CD4-positive, alpha-beta memory T cell (primary cell): ENCODE measurements at regions not wholly inside any gene's neighbourhood (a gene's known extent, or its start where the extent isn't known, plus 50 kb on each side); places are given as distances from the start of the nearest gene placed in this dataset.

Experiments
- CTCF ChIA-PET: fragments of 350-600 bp; sonication (Branson Sonifier 250); formaldehyde crosslinking; loops from one replicate; lab custom pipeline; 2021; ENCODE audit warnings: inconsistent platforms; ENCODE audit not compliant: partially characterized antibody; lab: Charles Lee
- POLR2A ChIA-PET: fragments of 350-600 bp; sonication (Branson Sonifier 250); formaldehyde crosslinking; loops from one replicate; lab custom pipeline; 2021; ENCODE audit not compliant: partially characterized antibody; lab: Charles Lee
- DNase-seq, 5 donors: peaks; one replicate each; pipeline versions ENCODE4 v3.0.0 to v3.0.0-alpha.2; 2020 to 2022; ENCODE audit warnings: mixed read lengths in 1 of 5
- H3K27ac ChIP-seq: one replicate; pipeline ENCODE4 v1.7.0; 2013; ENCODE audit warnings: low read depth, low read length
- H3K27me3 ChIP-seq: 2 replicates; pipeline ENCODE4 v1.7.0; 2013; ENCODE audit warnings: mild to moderate bottlenecking, low read length, moderate library complexity; ENCODE audit not compliant: insufficient read depth
- H3K36me3 ChIP-seq: 2 replicates; pipeline ENCODE4 v1.7.0; 2013; ENCODE audit warnings: mild to moderate bottlenecking, low read length, moderate library complexity; ENCODE audit not compliant: insufficient read depth
- H3K4me1 ChIP-seq: 2 replicates; pipeline ENCODE4 v1.7.0; 2013; ENCODE audit warnings: mild to moderate bottlenecking, low read length, moderate library complexity; ENCODE audit not compliant: insufficient read depth
- H3K4me3 ChIP-seq, 2 donors: one replicate each; pipeline ENCODE4 v1.7.0; 2013; ENCODE audit warnings: low read length in 2 of 2, mild to moderate bottlenecking in 1 of 2
- H3K9me3 ChIP-seq, 2 donors: one replicate each; pipeline ENCODE4 v1.7.0; 2013; ENCODE audit warnings: low read length in 2 of 2, control low read depth in 1 of 2; ENCODE audit not compliant: control insufficient read depth in 1 of 2
- H3K27ac Mint-ChIP-seq, 7 donors: one replicate each; pipeline ENCODE4 v1.8.0; 2020 to 2021; ENCODE audit warnings: mixed read lengths in 7 of 7, mild to moderate bottlenecking in 6 of 7, inconsistent platforms in 3 of 7, moderate library complexity in 3 of 7
- H3K27me3 Mint-ChIP-seq, 2 donors: one replicate each; pipeline ENCODE4 v1.8.0; 2020 to 2021; ENCODE audit warnings: mixed read lengths in 2 of 2
- H3K36me3 Mint-ChIP-seq, 2 donors: one replicate each; pipeline ENCODE4 v1.8.0; 2020 to 2021; ENCODE audit warnings: mixed read lengths in 2 of 2, inconsistent platforms in 1 of 2, mild to moderate bottlenecking in 1 of 2
- H3K4me1 Mint-ChIP-seq, 4 donors: one replicate each; pipeline ENCODE4 v1.8.0; 2020 to 2021; ENCODE audit warnings: mixed read lengths in 4 of 4, mild to moderate bottlenecking in 1 of 4
- H3K4me3 Mint-ChIP-seq, 8 donors: one replicate each; pipeline ENCODE4 v1.8.0; 2020 to 2021; ENCODE audit warnings: mixed read lengths in 8 of 8, mild to moderate bottlenecking in 7 of 8, moderate library complexity in 6 of 8, inconsistent platforms in 3 of 8
- H3K9me3 Mint-ChIP-seq, 8 donors: one replicate each; pipeline ENCODE4 v1.8.0; 2020 to 2021; ENCODE audit warnings: mixed read lengths in 8 of 8, mild to moderate bottlenecking in 5 of 8, inconsistent platforms in 3 of 8, moderate library complexity in 1 of 8
- intact Hi-C: fragments of 100-400 bp; cut with micrococcal nuclease; formaldehyde crosslinking; loops from one replicate; pipeline ENCODE4 v1.15.1; 2023

DNA sequence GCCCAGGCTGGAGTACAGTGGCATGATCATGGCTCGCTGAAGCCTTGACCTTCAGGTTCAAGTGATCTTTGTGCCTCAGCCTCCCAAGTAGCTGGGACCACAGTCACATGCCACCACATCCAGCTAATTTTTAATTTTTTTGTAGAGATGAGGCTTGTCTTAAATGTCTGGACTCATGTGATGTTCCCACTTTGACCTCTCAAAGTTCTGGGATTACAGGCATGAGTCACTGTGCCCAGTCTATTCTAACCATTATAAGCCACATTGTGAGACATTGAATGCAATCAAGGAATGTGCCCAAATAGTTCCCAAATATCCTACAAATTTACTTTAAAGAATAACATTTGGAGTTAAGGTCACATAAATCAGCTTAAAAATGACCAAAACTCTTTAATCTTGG, 130.7 kb upstream of the ARID2 start:
- H3K4me1 ChIP-seq = no peaks in the 10 kb centered on the region
- Mint-ChIP-seq H3K4me3 (no peak overlapping the region), H3K9me3 (peaks cover 0 to 5% (median 0%) of the 10 kb centered on the region in 8 donors), H3K4me1 (no peaks in the 10 kb centered on the region), H3K27ac (no peak overlapping the region), H3K36me3 (no peaks in the 10 kb centered on the region), H3K27me3 (peaks cover 2 to 9% of the 10 kb centered on the region in 2 donors)
- H3K4me3 ChIP-seq = no peak overlapping the region
- intact Hi-C loops = no loop called here
- ChIA-PET CTCF (no interaction called here), POLR2A (no interaction called here)
- H3K27me3 ChIP-seq = no peaks in the 10 kb centered on the region
- no peaks in the 10 kb centered on the region for H3K9me3 ChIP-seq
- H3K36me3 ChIP-seq = no peaks in the 10 kb centered on the region
- no peak for DNase-seq
- H3K27ac ChIP-seq = no peak overlapping the region

DNA sequence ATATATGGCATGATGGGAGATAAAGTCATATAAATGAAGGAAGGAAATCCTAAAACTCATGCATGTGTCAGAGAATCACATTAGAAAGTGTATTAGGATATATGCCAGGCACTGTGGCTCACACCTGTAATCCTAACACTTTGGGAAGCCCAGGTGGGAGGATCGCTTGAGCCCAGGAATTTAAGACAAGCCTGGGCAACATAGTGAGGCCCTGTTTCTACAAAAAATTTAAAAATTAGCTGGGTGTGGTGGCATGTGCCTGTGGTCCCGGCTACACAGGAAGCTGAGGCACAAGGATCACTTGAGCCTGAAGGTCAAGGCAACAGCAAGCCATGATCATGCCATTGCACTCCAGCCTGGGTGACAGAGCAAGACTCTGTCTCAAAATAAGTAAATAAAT, 130.3 kb upstream of the ARID2 start:
- H3K36me3 Mint-ChIP-seq = no peaks in the 10 kb centered on the region
- H3K9me3 ChIP-seq = no peaks in the 10 kb centered on the region
- no peaks in the 10 kb centered on the region for H3K27me3 ChIP-seq
- H3K27me3 Mint-ChIP-seq = peaks cover 2 to 9% of the 10 kb centered on the region in 2 donors
- CTCF ChIA-PET = no interaction called here
- intact Hi-C loops = no loop called here
- H3K27ac ChIP-seq = no peak overlapping the region
- H3K36me3 ChIP-seq = no peaks in the 10 kb centered on the region
- H3K4me3 ChIP-seq = no peak overlapping the region
- POLR2A ChIA-PET = no interaction called here
- H3K27ac Mint-ChIP-seq = no peak overlapping the region
- peaks cover 0 to 5% (median 0%) of the 10 kb centered on the region in 8 donors for H3K9me3 Mint-ChIP-seq
- no peak for DNase-seq
- no peaks in the 10 kb centered on the region for H3K4me1 ChIP-seq
- H3K4me1 Mint-ChIP-seq = no peaks in the 10 kb centered on the region
- no peak overlapping the region for H3K4me3 Mint-ChIP-seq

DNA sequence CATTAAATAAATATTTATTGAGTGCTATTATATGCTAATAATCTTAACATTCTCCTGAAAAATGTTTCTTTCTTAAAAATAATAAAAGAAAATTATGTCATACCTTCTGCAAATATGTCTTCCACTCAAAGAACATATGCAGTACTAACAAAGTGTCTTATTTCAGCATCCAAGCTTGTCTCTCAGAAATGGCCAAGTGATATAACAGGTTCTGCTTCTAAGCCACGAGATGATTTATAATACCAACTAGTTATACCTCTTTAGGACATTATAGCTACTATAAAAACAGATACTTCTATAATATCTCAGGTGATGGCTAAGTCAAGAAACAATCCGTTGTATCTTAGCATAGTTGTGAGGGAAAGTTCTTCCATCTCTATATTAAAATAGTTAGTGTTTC, 128.1 kb upstream of the ARID2 start:
- CTCF ChIA-PET = no interaction called here
- POLR2A ChIA-PET = no interaction called here
- Mint-ChIP-seq H3K36me3 (peaks cover 5 to 7% of the 10 kb centered on the region in 2 donors), H3K27ac (no peak overlapping the region), H3K4me1 (no peaks in the 10 kb centered on the region), H3K4me3 (no peak overlapping the region), H3K9me3 (peaks cover 0 to 16% (median 13%) of the 10 kb centered on the region in 8 donors), H3K27me3 (peaks cover 1 to 5% of the 10 kb centered on the region in 2 donors)
- peaks cover 0 to 6% of the 10 kb centered on the region in 2 donors for H3K9me3 ChIP-seq
- no peaks in the 10 kb centered on the region for H3K27me3 ChIP-seq
- no peaks in the 10 kb centered on the region for H3K4me1 ChIP-seq
- no peaks in the 10 kb centered on the region for H3K36me3 ChIP-seq
- no peak for DNase-seq
- H3K4me3 ChIP-seq = no peak overlapping the region
- intact Hi-C loops = no loop called here
- H3K27ac ChIP-seq = no peak overlapping the region

DNA sequence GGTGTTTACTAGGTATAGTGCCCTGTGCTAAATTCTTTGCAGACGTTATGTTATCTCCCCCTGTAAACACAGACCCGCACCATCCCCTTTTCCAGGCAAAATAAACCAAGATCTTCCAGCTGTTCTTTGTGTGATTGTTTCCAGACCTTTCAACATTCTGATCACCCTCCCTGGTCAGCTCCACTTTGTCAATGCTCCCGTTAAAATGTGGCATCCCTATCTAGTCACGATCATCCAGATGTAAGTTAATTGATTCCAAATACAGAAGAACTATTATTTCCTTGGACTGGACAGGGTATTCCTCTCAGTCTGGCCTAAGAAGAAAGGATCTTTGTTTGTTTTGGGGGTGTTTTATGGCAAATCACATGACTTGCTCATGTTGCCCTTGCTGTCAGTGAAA, 127.6 kb upstream of the ARID2 start:
- no peak overlapping the region for H3K4me3 ChIP-seq
- peaks cover 0 to 6% of the 10 kb centered on the region in 2 donors for H3K9me3 ChIP-seq
- H3K36me3 ChIP-seq = no peaks in the 10 kb centered on the region
- Mint-ChIP-seq H3K27me3 (peaks cover 0 to 3% of the 10 kb centered on the region in 2 donors), H3K36me3 (peaks cover 5 to 7% of the 10 kb centered on the region in 2 donors), H3K4me1 (no peaks in the 10 kb centered on the region), H3K27ac (no peak overlapping the region), H3K4me3 (no peak overlapping the region), H3K9me3 (peaks cover 0 to 16% (median 13%) of the 10 kb centered on the region in 8 donors)
- ChIA-PET POLR2A (no interaction called here), CTCF (no interaction called here)
- H3K4me1 ChIP-seq = no peaks in the 10 kb centered on the region
- DNase-seq = no peak
- intact Hi-C loops = no loop called here
- no peak overlapping the region for H3K27ac ChIP-seq
- H3K27me3 ChIP-seq = no peaks in the 10 kb centered on the region

DNA sequence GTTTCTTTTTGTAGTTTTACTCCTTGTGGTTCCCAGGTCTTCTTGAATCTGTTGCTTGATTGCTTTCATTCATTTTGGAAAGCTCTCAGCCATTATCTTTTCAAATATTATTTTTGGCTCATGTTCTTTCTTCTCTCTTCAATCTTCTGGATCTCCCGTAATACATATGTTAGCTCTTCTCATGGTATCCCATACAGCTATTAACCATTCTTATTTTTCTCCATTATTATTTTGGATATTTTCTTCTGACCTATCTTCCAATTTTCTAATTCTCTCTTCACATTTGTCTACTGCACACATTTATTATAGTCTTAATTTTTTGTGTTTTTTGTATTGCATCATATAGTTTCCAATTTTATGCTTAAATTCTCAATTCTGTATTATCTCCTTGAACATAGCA, 123.9 kb upstream of the ARID2 start:
- H3K4me3 ChIP-seq = no peak overlapping the region
- peaks cover 0 to 6% of the 10 kb centered on the region in 2 donors for H3K9me3 ChIP-seq
- no peak for DNase-seq
- no peaks in the 10 kb centered on the region for H3K27me3 ChIP-seq
- no peak overlapping the region for H3K27ac Mint-ChIP-seq
- H3K36me3 Mint-ChIP-seq = peaks cover 5 to 7% of the 10 kb centered on the region in 2 donors
- ChIA-PET POLR2A (no interaction called here), CTCF (no interaction called here)
- peaks cover 0 to 1% (median 0%) of the 10 kb centered on the region in 4 donors for H3K4me1 Mint-ChIP-seq
- H3K36me3 ChIP-seq = no peaks in the 10 kb centered on the region
- H3K27ac ChIP-seq = no peak overlapping the region
- H3K4me1 ChIP-seq = no peaks in the 10 kb centered on the region
- peaks cover 0 to 2% of the 10 kb centered on the region in 2 donors for H3K27me3 Mint-ChIP-seq
- intact Hi-C loops = no loop called here
- peaks cover 0 to 16% (median 13%) of the 10 kb centered on the region in 8 donors for H3K9me3 Mint-ChIP-seq
- H3K4me3 Mint-ChIP-seq = no peak overlapping the region

DNA sequence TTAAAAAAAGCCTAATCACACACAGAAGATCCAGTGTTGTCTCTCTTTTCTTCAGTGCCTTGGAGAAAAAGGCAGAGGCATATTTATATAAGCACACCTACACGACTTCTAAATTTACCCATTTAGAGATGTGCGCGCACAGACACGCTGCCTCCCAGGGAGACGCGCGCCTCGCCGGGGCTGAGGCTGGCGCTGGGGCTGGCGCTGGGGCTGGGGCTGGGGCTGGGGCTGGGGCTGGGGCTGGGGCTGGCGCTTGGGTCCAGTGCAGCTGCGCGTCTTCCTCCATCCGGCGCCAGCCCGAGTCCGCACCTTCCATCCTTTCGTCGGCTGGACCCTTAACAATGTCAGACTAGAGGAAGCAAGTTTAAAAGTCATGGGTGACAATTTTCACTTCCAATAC, 118.4 kb upstream of the ARID2 start:
- no peak overlapping the region for H3K4me3 ChIP-seq
- H3K4me1 ChIP-seq = no peaks in the 10 kb centered on the region
- no peaks in the 10 kb centered on the region for H3K27me3 ChIP-seq
- H3K4me3 Mint-ChIP-seq = peak overlapping the region in 1 of 8 donors; percentile 28
- ChIA-PET CTCF (no interaction called here), POLR2A (no interaction called here)
- H3K4me1 Mint-ChIP-seq = peaks cover 0 to 3% (median under 1%) of the 10 kb centered on the region in 4 donors
- no peaks in the 10 kb centered on the region for H3K36me3 ChIP-seq
- no peaks in the 10 kb centered on the region for H3K36me3 Mint-ChIP-seq
- intact Hi-C loops = no loop called here
- peaks cover 0 to 5% (median 2%) of the 10 kb centered on the region in 8 donors for H3K9me3 Mint-ChIP-seq
- H3K27ac Mint-ChIP-seq = no peak overlapping the region
- DNase-seq = no peak
- no peak overlapping the region for H3K27ac ChIP-seq
- H3K27me3 Mint-ChIP-seq = peaks cover 1 to 2% of the 10 kb centered on the region in 2 donors
- no peaks in the 10 kb centered on the region for H3K9me3 ChIP-seq

DNA sequence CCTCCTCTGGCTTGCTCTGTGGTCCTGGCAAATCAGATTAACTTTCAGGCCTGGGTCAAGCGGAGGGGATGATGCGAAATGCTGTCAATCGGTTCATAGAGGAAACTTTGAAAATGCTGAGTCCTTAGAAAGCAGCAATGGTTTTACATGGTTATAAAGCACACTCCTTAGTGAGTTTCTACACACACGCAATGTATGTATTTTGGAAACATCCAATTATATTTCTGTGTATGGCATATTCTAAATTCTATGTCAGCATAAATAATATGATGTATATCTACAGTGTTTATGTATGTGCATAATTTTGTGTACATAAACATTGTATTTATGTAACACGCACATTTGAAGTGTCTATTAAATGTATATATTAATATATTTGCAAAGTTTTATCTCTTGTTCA, 118.0 kb upstream of the ARID2 start:
- Histone ChIP-seq H3K27ac (no peak overlapping the region), H3K27me3 (no peaks in the 10 kb centered on the region), H3K36me3 (no peaks in the 10 kb centered on the region), H3K4me3 (no peak overlapping the region), H3K4me1 (no peaks in the 10 kb centered on the region), H3K9me3 (no peaks in the 10 kb centered on the region)
- CTCF ChIA-PET = interaction anchor here (1.5 kb wide), 1 partner anchor 21 kb away, joined by 5 read pairs; no protein-coding TSS in a partner anchor
- Mint-ChIP-seq H3K9me3 (peaks cover 0 to 2% (median 0%) of the 10 kb centered on the region in 8 donors), H3K4me1 (peaks cover 0 to 3% (median under 1%) of the 10 kb centered on the region in 4 donors), H3K27me3 (peaks cover 1 to 2% of the 10 kb centered on the region in 2 donors), H3K36me3 (no peaks in the 10 kb centered on the region), H3K27ac (no peak overlapping the region), H3K4me3 (peak overlapping the region in 1 of 8 donors; percentile 28)
- DNase-seq = no peak
- POLR2A ChIA-PET = no interaction called here
- intact Hi-C loops = no loop called here
